ENCODE measurements at regions not wholly inside any gene's neighbourhood (a gene's known extent, or its start where the extent isn't known, plus 50 kb on each side); places are given as distances from the start of the nearest gene placed in this dataset.
"Not testable (repeated sequence)": the region's sequence is repeated elsewhere in the genome, so short reads cannot be mapped to it uniquely, and the experiment has no call there.

DNA sequence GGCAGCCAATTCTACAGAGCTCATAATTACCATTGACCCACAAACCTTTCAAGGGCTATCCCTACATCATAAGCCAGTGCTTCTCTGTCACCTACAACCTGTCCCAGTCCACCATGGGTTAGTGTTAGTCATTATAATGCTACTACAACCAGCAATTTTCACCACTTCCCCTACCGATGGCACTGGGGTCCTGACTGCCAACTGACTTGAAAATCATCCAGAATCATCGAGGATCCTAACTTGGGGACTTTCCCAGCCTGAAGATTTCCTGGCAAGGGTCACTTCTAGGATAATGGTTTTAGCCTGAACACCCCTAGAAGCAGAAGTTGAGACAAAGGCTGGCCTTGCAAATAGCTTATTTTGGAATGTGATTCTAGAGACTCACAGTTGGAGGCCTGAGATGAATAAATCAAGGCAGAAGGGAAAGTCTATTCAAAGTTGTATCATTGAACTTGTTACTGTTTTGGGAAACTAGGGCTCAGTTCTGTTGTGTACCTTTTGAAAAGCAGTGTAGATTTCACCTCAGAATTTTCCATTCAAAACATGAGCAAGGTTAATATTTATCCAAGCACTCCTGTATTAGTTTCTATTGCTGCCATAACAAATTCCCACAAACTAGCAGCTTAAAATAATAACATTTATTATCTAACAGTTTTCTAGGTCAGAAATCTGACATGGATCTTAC lies 633.0 kb downstream of the LRRC70 start:
- no peak overlapping the region for H3K27ac Mint-ChIP-seq
- H3K36me3 Mint-ChIP-seq (ENCODE audit: low read depth) = peaks cover 4% of the 10 kb centered on the region; the same call in 1 of the 2 replicates
- no peak overlapping the region for H3K4me3 Mint-ChIP-seq
- H3K27me3 Mint-ChIP-seq (ENCODE audit: insufficient read depth) = no peaks in the 10 kb centered on the region
- TF ChIP-seq CTCF (IDR thresholded peaks at IDR 0.05) = no peak
- no peak for DNase-seq
- H3K9me3 Mint-ChIP-seq = peaks cover 19% of the 10 kb centered on the region
- H3K4me1 Mint-ChIP-seq (ENCODE audit: low read depth) = no peaks in the 10 kb centered on the region

DNA sequence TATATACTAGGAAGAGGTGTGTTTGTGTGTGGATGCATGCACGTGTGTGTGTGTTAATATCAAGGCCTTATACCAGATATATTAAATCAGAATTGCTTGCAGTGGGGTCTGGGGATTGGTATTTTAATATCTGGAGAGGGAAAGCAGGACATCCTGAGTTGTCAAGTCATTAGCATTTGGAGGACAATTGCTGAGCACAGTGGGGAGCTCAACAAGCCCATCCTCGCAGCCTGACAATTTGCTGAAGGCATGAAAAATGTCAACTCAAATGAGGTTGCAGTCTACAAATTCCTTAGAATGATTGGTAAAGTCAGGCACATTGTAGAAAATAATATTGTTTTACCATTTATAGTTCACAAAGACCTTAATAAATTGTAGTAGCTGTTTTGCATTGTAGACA lies 627.4 kb downstream of the LRRC70 start:
- no peak for TF ChIP-seq CTCF (IDR thresholded peaks at IDR 0.05)
- no peaks in the 10 kb centered on the region for H3K36me3 Mint-ChIP-seq (ENCODE audit: low read depth)
- no peak overlapping the region for H3K4me3 Mint-ChIP-seq
- H3K27me3 Mint-ChIP-seq (ENCODE audit: insufficient read depth) = no peaks in the 10 kb centered on the region; the same call in none of the 2 replicates
- DNase-seq = no peak
- H3K9me3 Mint-ChIP-seq = peaks cover 17% of the 10 kb centered on the region
- no peaks in the 10 kb centered on the region for H3K4me1 Mint-ChIP-seq (ENCODE audit: low read depth)
- no peak overlapping the region for H3K27ac Mint-ChIP-seq

DNA sequence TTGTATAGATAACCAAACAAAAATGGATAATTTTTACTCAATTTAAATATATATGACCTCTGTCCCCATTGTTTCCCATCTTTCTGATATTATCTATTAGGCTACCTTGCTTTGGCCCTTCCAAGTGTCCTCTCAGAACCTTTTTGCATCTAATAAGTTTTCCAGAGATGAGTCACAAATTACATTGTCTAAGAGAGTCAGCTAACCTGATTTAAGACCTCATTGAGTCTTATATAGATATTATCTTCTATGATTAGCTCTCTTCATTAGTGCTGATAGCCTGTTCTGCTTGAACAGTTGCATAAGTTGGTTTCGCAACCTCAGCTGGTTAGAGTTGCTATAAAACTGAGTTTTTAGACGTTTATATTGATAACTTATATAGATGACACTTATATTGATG lies 623.1 kb downstream of the LRRC70 start:
- Mint-ChIP-seq H3K27me3 (ENCODE audit: insufficient read depth) (no peaks in the 10 kb centered on the region; the same call in none of the 2 replicates), H3K4me3 (no peak overlapping the region), H3K36me3 (ENCODE audit: low read depth) (no peaks in the 10 kb centered on the region), H3K9me3 (peaks cover 38% of the 10 kb centered on the region), H3K4me1 (ENCODE audit: low read depth) (no peaks in the 10 kb centered on the region), H3K27ac (no peak overlapping the region)
- TF ChIP-seq CTCF (IDR thresholded peaks at IDR 0.05) = no peak
- DNase-seq = no peak

DNA sequence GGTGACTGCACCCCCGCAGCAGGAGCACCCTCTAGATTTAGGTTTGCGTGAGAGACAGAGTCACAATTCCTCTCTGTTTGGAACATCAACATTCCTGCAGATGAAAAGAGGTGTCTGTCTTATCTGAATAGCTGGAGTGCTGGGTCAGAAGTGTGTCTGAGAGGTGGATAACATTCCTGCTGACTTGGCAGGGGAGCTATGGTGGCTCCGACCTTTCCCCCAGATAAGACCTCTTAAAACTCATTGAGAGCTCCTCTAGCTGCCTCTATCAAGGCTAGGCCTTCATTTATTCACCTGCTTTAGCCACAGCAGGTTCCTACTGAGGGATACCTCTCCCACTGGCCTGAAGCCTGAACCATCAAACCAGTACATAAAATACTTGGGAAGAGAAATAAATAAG lies 615.5 kb downstream of the LRRC70 start:
- TF ChIP-seq CTCF (IDR thresholded peaks at IDR 0.05) = no peak
- Mint-ChIP-seq H3K36me3 (ENCODE audit: low read depth) (no peaks in the 10 kb centered on the region; the same call in 1 of the 2 replicates), H3K9me3 (peaks cover 38% of the 10 kb centered on the region), H3K4me1 (ENCODE audit: low read depth) (no peaks in the 10 kb centered on the region), H3K4me3 (no peak overlapping the region), H3K27ac (no peak overlapping the region), H3K27me3 (ENCODE audit: insufficient read depth) (no peaks in the 10 kb centered on the region)
- DNase-seq = no peak

GRCh38 chr5:63180190-63180589 lies 601.6 kb downstream of the LRRC70 start:
- H3K27me3 Mint-ChIP-seq (ENCODE audit: insufficient read depth); DNase-seq; H3K4me1 Mint-ChIP-seq (ENCODE audit: low read depth); H3K36me3 Mint-ChIP-seq (ENCODE audit: low read depth); H3K27ac Mint-ChIP-seq; H3K4me3 Mint-ChIP-seq: not testable (repeated sequence)
- H3K9me3 Mint-ChIP-seq = peaks cover 18% of the 10 kb centered on the region

DNA sequence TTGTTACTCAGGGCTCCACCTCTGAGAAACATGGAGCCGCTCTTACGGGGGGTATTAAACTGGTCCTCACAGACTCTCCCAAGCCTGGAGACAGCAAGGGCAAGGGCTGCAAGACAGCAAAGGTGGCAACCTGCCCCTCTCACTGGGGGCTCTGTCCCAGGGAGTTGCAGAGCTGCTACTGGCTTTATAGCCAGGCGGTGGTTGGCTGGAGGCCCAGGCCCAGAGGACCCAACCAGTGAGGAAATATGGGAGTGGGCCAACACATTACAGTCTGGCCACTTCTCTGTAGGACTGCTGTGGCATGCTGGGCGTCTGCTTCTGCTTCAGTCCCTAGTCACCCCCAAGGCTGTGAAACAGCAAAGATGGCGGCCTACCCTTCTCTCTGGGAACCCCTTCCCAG lies 597.2 kb downstream of the LRRC70 start:
- TF ChIP-seq CTCF (IDR thresholded peaks at IDR 0.05) = no peak
- no peak overlapping the region for H3K4me3 Mint-ChIP-seq
- peaks cover 11% of the 10 kb centered on the region for H3K9me3 Mint-ChIP-seq
- no peaks in the 10 kb centered on the region for H3K36me3 Mint-ChIP-seq (ENCODE audit: low read depth)
- no peaks in the 10 kb centered on the region for H3K4me1 Mint-ChIP-seq (ENCODE audit: low read depth)
- no peak for DNase-seq
- no peak overlapping the region for H3K27ac Mint-ChIP-seq
- no peaks in the 10 kb centered on the region for H3K27me3 Mint-ChIP-seq (ENCODE audit: insufficient read depth)
